KMS-11 (cell line): ENCODE measurements at regions not wholly inside any gene's neighbourhood (a gene's known extent, or its start where the extent isn't known, plus 50 kb on each side); places are given as distances from the start of the nearest gene placed in this dataset.
"Not testable (repeated sequence)": the region's sequence is repeated elsewhere in the genome, so short reads cannot be mapped to it uniquely, and the experiment has no call there.

Experiments
- H2AFZ ChIP-seq: fragments of 200-600 bp; sonication (generic); 2 replicates; pipeline ENCODE4 v1.6.1; 2016; ENCODE audit warnings: antibody characterized with exemption, mixed run types, low read depth
- H3K27ac ChIP-seq: fragments of 200-600 bp; sonication (generic); 2 replicates; pipeline ENCODE4 v1.6.1; 2016; ENCODE audit warnings: mild to moderate bottlenecking, mixed run types
- H3K27me3 ChIP-seq: fragments of 200-600 bp; sonication (generic); 2 replicates; pipeline ENCODE4 v1.6.1; 2017; ENCODE audit warnings: mild to moderate bottlenecking, low read depth, mixed run types, moderate library complexity; ENCODE audit not compliant: insufficient read depth
- H3K36me3 ChIP-seq: fragments of 200-600 bp; sonication (generic); 2 replicates; pipeline ENCODE4 v1.6.1; 2017; ENCODE audit warnings: mild to moderate bottlenecking, mixed run types; ENCODE audit not compliant: insufficient read depth
- H3K4me1 ChIP-seq: fragments of 200-600 bp; sonication (generic); 2 replicates; pipeline ENCODE4 v1.6.1; 2016; ENCODE audit warnings: mild to moderate bottlenecking, low read depth, mixed run types; ENCODE audit not compliant: poor library complexity, severe bottlenecking
- H3K4me2 ChIP-seq: fragments of 200-600 bp; sonication (generic); 2 replicates; pipeline ENCODE4 v1.7.0; 2016; ENCODE audit warnings: mild to moderate bottlenecking, mixed run types
- H3K4me3 ChIP-seq: fragments of 200-600 bp; sonication (generic); IDR thresholded peaks from 2 replicates; pipeline ENCODE4 v1.6.1; 2017; ENCODE audit warnings: low read depth, low read length, mixed read lengths; ENCODE audit not compliant: insufficient read depth
- H3K79me2 ChIP-seq: fragments of 200-600 bp; sonication (generic); 2 replicates; pipeline ENCODE4 v1.6.1; 2016; ENCODE audit warnings: low read depth, mixed run types; ENCODE audit not compliant: insufficient read depth
- H3K9ac ChIP-seq: fragments of 200-600 bp; sonication (generic); 2 replicates; pipeline ENCODE4 v1.6.1; 2016; ENCODE audit warnings: mild to moderate bottlenecking, mixed run types
- H4K20me1 ChIP-seq: fragments of 200-600 bp; sonication (generic); 2 replicates; pipeline ENCODE4 v1.6.1; 2016; ENCODE audit warnings: mild to moderate bottlenecking, mixed run types; ENCODE audit not compliant: insufficient read depth
- CTCF ChIP-seq: fragments of 200-600 bp; sonication (generic); conservative IDR thresholded peaks from 2 replicates; pipeline ENCODE4 v1.6.1; 2017; ENCODE audit warnings: low read depth, mild to moderate bottlenecking, antibody characterized with exemption, low read length, moderate library complexity, mixed read lengths

- Histone ChIP-seq H3K4me2 (no peak overlapping the region), H3K9ac (no peak overlapping the region), H3K27me3 (no peaks in the 10 kb centered on the region), H3K27ac (no peak overlapping the region), H3K36me3 (no peaks in the 10 kb centered on the region), H3K4me1 (no peaks in the 10 kb centered on the region), H4K20me1 (no peaks in the 10 kb centered on the region), H2AFZ (no peak overlapping the region), H3K4me3 (no peak overlapping the region), H3K79me2 (no peaks in the 10 kb centered on the region)
- no peak for TF ChIP-seq CTCF
These were observed 302.5 kb downstream of the LTN1 start for GRCh38 chr21:28690196-28690595.

GRCh38 chr21:28688381-28688780 lies 304.3 kb downstream of the LTN1 start:
- Histone ChIP-seq H3K4me1 (no peaks in the 10 kb centered on the region), H2AFZ (no peak overlapping the region), H3K27ac (no peak overlapping the region), H3K4me2 (no peak overlapping the region), H3K79me2 (no peaks in the 10 kb centered on the region), H3K4me3 (no peak overlapping the region), H3K27me3 (no peaks in the 10 kb centered on the region), H4K20me1 (no peaks in the 10 kb centered on the region), H3K9ac (no peak overlapping the region), H3K36me3 (no peaks in the 10 kb centered on the region)
- TF ChIP-seq CTCF = no peak

GRCh38 chr21:28687586-28687985 lies 305.1 kb downstream of the LTN1 start:
- Histone ChIP-seq H4K20me1 (no peaks in the 10 kb centered on the region), H3K36me3 (no peaks in the 10 kb centered on the region), H3K4me2 (no peak overlapping the region), H3K79me2 (no peaks in the 10 kb centered on the region), H3K4me3 (no peak overlapping the region), H3K9ac (no peak overlapping the region), H3K27me3 (no peaks in the 10 kb centered on the region), H3K4me1 (no peaks in the 10 kb centered on the region), H2AFZ (no peak overlapping the region), H3K27ac (no peak overlapping the region)
- TF ChIP-seq CTCF = no peak

GRCh38 chr21:28683982-28684752 lies 308.5 kb downstream of the LTN1 start:
- no peak overlapping the region for H2AFZ ChIP-seq
- H3K4me3 ChIP-seq = no peak overlapping the region
- H3K9ac ChIP-seq = no peak overlapping the region
- no peak overlapping the region for H3K4me2 ChIP-seq
- H3K27me3 ChIP-seq = no peaks in the 10 kb centered on the region
- H3K4me1 ChIP-seq = no peaks in the 10 kb centered on the region
- H3K27ac ChIP-seq = no peak overlapping the region
- no peaks in the 10 kb centered on the region for H3K79me2 ChIP-seq
- no peaks in the 10 kb centered on the region for H3K36me3 ChIP-seq
- no peak for TF ChIP-seq CTCF
- H4K20me1 ChIP-seq = no peaks in the 10 kb centered on the region

GRCh38 chr21:28682884-28683283 lies 309.8 kb downstream of the LTN1 start:
- not testable (repeated sequence) for H3K79me2 ChIP-seq, H3K4me1 ChIP-seq, H3K27ac ChIP-seq, H3K9ac ChIP-seq, H3K4me2 ChIP-seq, H3K36me3 ChIP-seq, H3K4me3 ChIP-seq, H2AFZ ChIP-seq, H3K27me3 ChIP-seq, H4K20me1 ChIP-seq

GRCh38 chr21:28677096-28677495 lies 315.6 kb downstream of the LTN1 start:
- H3K9ac ChIP-seq, H3K27ac ChIP-seq, H3K27me3 ChIP-seq, H3K4me2 ChIP-seq, H3K4me1 ChIP-seq, H2AFZ ChIP-seq, H3K36me3 ChIP-seq, H3K79me2 ChIP-seq, H3K4me3 ChIP-seq, H4K20me1 ChIP-seq: not testable (repeated sequence)
